Osteocyte (in vitro differentiated cells): ENCODE measurements at regions not wholly inside any gene's neighbourhood (a gene's known extent, or its start where the extent isn't known, plus 50 kb on each side); places are given as distances from the start of the nearest gene placed in this dataset.

Experiments
- DNase-seq: peaks from one replicate; pipeline ENCODE4 v3.0.0; 2021; ENCODE audit warnings: mixed read lengths; ENCODE audit not compliant: unreplicated experiment; ENCODE audit errors: extremely low spot score
- H3K27ac Mint-ChIP-seq: one replicate; pipeline ENCODE4 v1.8.0; 2021; ENCODE audit warnings: mild to moderate bottlenecking, mixed read lengths; ENCODE audit not compliant: unreplicated experiment
- H3K27me3 Mint-ChIP-seq: one replicate; pipeline ENCODE4 v1.8.0; 2021; ENCODE audit warnings: mixed read lengths; ENCODE audit not compliant: unreplicated experiment
- H3K36me3 Mint-ChIP-seq: one replicate; pipeline ENCODE4 v1.8.0; 2021; ENCODE audit warnings: mixed read lengths; ENCODE audit not compliant: unreplicated experiment
- H3K4me1 Mint-ChIP-seq: one replicate; pipeline ENCODE4 v1.8.0; 2021; ENCODE audit warnings: mixed read lengths; ENCODE audit not compliant: unreplicated experiment
- H3K4me3 Mint-ChIP-seq: one replicate; pipeline ENCODE4 v1.8.0; 2021; ENCODE audit warnings: mild to moderate bottlenecking, moderate library complexity, mixed read lengths; ENCODE audit not compliant: unreplicated experiment
- H3K9me3 Mint-ChIP-seq: one replicate; pipeline ENCODE4 v1.8.0; 2021; ENCODE audit warnings: mixed read lengths; ENCODE audit not compliant: unreplicated experiment
- TF ChIP-seq, protein P1 (sequence below): fragments of 200-600 bp; sonication (generic); IDR thresholded peaks from 2 replicates; pipeline ENCODE4 v1.5.0; 2021; ENCODE audit warnings: antibody characterized with exemption, mild to moderate bottlenecking, moderate library complexity

DNA sequence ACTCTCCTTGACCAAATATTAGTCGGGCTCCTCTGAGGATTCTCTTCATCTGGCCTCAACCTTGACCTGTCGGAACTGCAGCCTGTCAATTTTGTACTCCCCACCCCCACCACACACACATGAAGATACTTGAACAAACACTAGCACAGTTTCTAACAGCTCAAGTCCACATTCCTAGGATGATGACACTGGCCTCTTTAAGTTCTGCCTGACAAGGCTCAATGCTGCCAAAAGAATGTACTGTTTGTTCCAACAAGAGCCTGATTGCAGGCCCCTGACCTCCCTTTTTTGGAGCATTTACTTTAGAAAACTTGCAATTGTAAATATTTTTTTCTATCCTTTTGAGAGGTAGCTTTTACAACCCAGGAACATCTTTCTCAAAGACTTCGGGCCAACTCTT lies 169.2 kb upstream of the IRS2 start:
- no peaks in the 10 kb centered on the region for H3K27me3 Mint-ChIP-seq
- no peak overlapping the region for H3K27ac Mint-ChIP-seq
- TF ChIP-seq, protein P1, sequence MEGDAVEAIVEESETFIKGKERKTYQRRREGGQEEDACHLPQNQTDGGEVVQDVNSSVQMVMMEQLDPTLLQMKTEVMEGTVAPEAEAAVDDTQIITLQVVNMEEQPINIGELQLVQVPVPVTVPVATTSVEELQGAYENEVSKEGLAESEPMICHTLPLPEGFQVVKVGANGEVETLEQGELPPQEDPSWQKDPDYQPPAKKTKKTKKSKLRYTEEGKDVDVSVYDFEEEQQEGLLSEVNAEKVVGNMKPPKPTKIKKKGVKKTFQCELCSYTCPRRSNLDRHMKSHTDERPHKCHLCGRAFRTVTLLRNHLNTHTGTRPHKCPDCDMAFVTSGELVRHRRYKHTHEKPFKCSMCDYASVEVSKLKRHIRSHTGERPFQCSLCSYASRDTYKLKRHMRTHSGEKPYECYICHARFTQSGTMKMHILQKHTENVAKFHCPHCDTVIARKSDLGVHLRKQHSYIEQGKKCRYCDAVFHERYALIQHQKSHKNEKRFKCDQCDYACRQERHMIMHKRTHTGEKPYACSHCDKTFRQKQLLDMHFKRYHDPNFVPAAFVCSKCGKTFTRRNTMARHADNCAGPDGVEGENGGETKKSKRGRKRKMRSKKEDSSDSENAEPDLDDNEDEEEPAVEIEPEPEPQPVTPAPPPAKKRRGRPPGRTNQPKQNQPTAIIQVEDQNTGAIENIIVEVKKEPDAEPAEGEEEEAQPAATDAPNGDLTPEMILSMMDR: no peak
- no peaks in the 10 kb centered on the region for H3K36me3 Mint-ChIP-seq
- no peak for DNase-seq
- peaks cover 9% of the 10 kb centered on the region for H3K4me1 Mint-ChIP-seq
- peaks cover 26% of the 10 kb centered on the region for H3K9me3 Mint-ChIP-seq
- no peak overlapping the region for H3K4me3 Mint-ChIP-seq

DNA sequence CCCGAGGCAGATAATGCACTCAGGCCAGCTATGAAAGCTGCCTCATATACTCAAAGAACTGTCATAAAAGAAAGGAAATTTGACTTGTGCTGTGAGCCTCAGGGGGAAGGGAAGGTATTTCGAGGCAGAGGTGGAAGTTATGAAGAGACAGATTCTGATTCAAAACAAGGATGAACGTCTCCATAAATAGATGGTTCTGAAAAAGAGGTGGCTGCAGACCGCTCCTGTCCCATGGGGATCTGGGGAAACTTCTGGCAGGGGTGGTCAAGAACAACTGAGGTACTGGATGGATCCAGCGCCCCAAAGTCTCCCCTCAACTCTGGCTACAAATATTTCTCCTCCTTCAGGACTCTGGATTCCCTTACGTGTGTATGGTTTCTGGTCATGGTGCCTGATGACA lies 168.1 kb upstream of the IRS2 start:
- no peak overlapping the region for H3K4me3 Mint-ChIP-seq
- H3K9me3 Mint-ChIP-seq: peaks cover 23% of the 10 kb centered on the region
- TF ChIP-seq, protein P1: no peak
- H3K27me3 Mint-ChIP-seq: no peaks in the 10 kb centered on the region
- H3K36me3 Mint-ChIP-seq: no peaks in the 10 kb centered on the region
- no peak overlapping the region for H3K27ac Mint-ChIP-seq
- DNase-seq: no peak
- H3K4me1 Mint-ChIP-seq: peaks cover 9% of the 10 kb centered on the region

DNA sequence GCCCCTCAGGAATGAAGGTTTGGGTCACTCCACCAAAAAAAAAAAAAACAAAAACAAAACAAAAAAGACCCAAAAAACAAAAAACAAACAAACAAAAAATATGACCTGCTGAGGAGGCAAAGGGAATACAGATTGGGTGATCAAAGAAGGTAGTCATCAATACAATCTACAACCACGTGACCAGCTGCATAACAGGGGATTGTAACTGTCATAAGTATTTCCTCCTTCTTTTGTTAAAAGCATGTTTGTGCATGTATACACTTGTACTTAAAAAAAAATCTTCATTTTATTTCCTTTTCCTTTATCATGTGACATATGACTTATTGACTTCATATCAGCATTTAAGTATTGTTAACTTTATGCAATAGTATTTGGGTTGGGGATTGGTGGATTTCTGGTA lies 165.1 kb upstream of the IRS2 start:
- Mint-ChIP-seq H3K4me3 (no peak overlapping the region), H3K27ac (no peak overlapping the region), H3K4me1 (peaks cover 9% of the 10 kb centered on the region), H3K9me3 (no peaks in the 10 kb centered on the region), H3K27me3 (no peaks in the 10 kb centered on the region), H3K36me3 (no peaks in the 10 kb centered on the region)
- TF ChIP-seq, protein P1: no peak
- no peak for DNase-seq

DNA sequence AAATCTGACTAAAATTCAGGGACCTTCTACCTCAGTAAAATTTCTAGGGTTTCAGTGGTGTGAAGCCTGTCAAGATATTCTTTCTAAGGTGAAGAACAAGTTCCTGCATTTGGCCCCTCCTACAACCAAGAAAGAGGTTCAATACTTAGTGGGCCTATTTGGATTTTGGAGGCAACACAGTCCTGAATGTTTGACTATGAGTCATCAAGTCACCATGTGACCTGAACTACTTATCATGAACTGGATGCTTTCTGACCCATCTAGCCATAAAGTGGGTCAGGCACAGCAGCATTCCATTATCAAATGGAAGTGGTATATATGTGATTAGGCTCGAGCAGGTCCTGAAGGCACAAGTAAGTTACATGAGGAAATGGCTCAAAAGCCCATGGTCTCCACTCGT lies 163.0 kb upstream of the IRS2 start:
- TF ChIP-seq, protein P1: no peak
- Mint-ChIP-seq H3K27ac (no peak overlapping the region), H3K27me3 (no peaks in the 10 kb centered on the region), H3K9me3 (peaks cover 11% of the 10 kb centered on the region), H3K4me1 (peaks cover 6% of the 10 kb centered on the region), H3K36me3 (no peaks in the 10 kb centered on the region), H3K4me3 (no peak overlapping the region)
- DNase-seq: no peak

DNA sequence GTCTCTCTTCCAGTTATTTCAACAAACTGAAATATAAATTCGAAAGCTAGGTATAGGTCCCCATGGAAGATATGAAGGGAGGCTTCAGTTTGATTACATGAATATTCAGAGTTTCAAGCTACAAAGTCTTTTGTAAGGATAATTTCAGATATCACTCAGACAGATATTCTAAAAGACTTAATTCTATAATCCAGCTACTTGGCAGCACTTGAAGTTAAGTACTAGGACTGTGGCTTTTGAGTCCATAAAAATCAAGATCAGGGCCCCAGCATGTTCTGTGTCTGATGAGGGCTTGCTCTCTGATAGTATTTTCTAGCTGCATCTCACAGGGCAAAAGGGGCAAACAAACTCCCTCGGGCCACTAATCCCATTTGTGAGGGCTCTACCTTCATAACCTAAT lies 160.6 kb upstream of the IRS2 start:
- TF ChIP-seq, protein P1: no peak
- Mint-ChIP-seq H3K9me3 (peaks cover 11% of the 10 kb centered on the region), H3K4me1 (peaks cover 6% of the 10 kb centered on the region), H3K27me3 (no peaks in the 10 kb centered on the region), H3K36me3 (no peaks in the 10 kb centered on the region), H3K4me3 (no peak overlapping the region), H3K27ac (no peak overlapping the region)
- no peak for DNase-seq
